ENCODE measurements at regions not wholly inside any gene's neighbourhood (a gene's known extent, or its start where the extent isn't known, plus 50 kb on each side); places are given as distances from the start of the nearest gene placed in this dataset.

DNA sequence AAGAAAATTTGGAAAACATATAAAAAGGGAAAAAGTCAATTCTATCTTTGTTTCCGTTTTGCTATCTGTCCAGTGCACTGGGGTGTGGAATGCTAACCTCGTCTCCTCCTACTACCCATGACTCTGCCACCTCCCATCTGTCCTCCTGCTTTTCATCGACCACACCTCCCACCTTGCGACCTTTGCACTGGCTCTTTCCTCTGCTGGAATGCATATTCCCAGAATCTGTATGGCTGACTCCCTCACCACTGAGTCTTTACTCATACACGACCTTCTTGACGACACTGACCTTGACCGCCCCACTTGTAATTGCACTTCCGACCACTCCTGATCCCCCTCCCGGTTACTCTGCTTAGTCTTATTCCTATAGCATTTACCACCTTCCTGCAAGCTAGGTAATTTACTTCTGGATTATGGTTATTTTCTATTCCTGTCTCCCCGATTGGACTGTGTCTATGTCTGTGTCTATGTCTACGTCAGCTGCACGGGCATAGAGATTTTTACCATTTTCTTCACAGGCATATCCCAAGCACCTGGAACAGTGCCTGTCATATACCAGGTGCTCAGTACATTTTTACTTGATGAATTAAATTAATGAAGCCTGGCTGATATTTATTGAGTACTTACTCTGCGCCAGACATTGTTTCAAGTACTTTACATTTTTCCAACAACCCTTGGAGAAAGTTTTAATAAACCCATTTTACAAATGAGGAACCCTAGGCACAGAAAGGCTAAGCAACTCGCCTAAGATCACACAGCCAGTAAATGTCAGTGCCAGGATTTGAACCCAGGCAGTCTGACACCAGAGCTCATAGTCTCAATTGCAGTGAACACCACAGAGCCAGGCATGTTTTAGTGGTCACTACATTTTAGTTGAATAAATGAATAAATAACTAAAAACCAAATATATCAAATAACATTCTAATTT lies 54.0 kb upstream of the SLC22A11 start:
- no peak for DNase-seq (ENCODE audit: low read depth)

- DNase-seq (ENCODE audit: low read depth) = no peak
These were observed 53.1 kb upstream of the SLC22A11 start for GRCh38 chr11:64502634-64503033.

GRCh38 chr11:64503186-64503753 lies 52.5 kb upstream of the SLC22A11 start:
- DNase-seq (ENCODE audit: low read depth) = no peak

DNA sequence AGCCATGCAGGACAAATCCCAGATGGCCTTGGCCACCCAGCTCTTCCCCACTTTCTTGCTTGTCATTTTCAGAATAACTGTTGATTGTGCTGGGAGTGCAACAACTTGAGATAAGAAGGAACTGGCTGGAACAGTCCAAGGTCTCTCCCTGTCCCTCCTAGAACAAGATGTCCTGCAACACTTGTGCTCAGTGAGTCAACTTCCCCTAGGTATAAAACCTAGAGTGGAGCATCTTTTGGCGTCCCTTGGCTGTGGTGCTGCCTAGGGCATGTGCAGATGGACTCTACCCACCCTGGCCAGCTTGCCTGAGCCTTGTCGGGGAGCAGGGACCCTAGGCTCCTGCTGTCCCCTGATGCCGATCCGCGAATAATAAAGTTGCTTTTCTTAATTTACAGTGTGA lies 50.7 kb upstream of the SLC22A11 start:
- DNase-seq (ENCODE audit: low read depth) = no peak
